ENCODE measurements at regions not wholly inside any gene's neighbourhood (a gene's known extent, or its start where the extent isn't known, plus 50 kb on each side); places are given as distances from the start of the nearest gene placed in this dataset.

DNA sequence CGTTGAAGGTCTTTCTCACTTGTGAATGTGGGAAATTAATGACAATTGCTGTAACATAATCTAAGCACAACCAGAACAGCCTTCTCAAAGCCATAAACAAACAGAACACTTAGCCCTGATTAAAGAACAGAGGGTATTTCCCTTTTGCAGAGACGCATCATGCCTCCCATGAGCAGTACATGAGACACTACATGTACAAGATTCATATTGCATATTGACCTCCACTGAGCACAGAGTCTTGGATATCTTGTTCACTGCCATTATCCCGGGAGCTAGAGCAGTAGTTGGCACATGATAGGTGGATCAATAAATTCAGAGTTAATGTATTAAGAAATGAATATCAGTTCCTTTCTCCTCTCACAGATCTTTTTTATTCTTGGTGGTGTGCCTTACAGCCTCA, 1194.3 kb upstream of the TENM4 start:
- Histone ChIP-seq H3K4me3 (ENCODE audit: low read depth, low read length) (no peak overlapping the region), H3K27me3 (ENCODE audit: control insufficient read depth, insufficient read depth, low read length) (no peaks in the 10 kb centered on the region), H3K36me3 (ENCODE audit: control insufficient read depth, insufficient read depth, low read length) (no peaks in the 10 kb centered on the region)
- TF ChIP-seq, protein P1, sequence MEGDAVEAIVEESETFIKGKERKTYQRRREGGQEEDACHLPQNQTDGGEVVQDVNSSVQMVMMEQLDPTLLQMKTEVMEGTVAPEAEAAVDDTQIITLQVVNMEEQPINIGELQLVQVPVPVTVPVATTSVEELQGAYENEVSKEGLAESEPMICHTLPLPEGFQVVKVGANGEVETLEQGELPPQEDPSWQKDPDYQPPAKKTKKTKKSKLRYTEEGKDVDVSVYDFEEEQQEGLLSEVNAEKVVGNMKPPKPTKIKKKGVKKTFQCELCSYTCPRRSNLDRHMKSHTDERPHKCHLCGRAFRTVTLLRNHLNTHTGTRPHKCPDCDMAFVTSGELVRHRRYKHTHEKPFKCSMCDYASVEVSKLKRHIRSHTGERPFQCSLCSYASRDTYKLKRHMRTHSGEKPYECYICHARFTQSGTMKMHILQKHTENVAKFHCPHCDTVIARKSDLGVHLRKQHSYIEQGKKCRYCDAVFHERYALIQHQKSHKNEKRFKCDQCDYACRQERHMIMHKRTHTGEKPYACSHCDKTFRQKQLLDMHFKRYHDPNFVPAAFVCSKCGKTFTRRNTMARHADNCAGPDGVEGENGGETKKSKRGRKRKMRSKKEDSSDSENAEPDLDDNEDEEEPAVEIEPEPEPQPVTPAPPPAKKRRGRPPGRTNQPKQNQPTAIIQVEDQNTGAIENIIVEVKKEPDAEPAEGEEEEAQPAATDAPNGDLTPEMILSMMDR (IDR thresholded peaks at IDR 0.05; ENCODE audit: insufficient read depth, low read depth, low read length): no peak
- ChIA-PET CTCF (interaction anchor here (0.6 kb wide), 1 partner anchor 23 kb away, joined by 4 read pairs; no protein-coding TSS in a partner anchor), POLR2A (no interaction called here)
- DNase-seq (ENCODE audit: low read depth): no peak

DNA sequence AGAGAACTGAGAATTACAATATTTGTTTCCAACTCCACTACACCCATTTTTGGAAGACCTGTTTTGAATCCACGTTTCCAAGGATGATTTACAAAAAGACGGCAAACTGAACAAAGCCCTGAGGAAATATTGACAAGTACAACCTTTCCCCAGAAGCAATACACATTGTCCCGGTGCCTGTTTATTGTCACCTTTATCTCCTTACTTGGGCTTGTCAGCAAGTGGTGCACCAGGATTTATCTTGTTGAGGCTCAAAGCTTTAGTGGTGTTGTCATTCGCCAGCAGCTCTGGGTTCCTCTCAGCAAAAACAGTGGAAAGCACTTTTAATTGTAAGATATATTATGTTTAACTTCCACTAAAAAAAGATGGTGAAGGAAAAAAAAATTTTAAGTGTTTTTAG, 1191.9 kb upstream of the TENM4 start:
- ChIA-PET POLR2A (no interaction called here), CTCF (no interaction called here)
- TF ChIP-seq, protein P1 (IDR thresholded peaks at IDR 0.05; ENCODE audit: insufficient read depth, low read depth, low read length): no peak

DNA sequence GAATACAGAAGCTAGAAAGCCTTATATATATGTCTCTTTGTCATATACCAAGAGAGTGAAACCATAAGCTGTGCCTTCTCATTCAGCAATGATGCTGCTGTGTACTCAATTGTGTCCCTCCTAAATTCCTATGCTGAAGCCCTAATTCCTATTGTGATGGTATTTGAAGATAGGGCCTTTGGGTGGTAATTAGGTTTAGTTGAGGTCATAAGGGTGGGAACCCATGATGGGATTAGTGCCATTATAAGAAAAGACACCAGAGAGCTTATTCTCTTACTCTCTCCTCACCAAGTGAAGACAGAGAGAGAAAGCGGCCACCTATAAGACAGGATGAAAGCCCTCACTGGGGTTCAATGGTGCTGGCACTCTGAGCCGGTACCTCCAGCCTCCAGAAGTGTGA, 1191.3 kb upstream of the TENM4 start:
- no peak overlapping the region for H3K4me3 ChIP-seq (ENCODE audit: low read depth, low read length)
- DNase-seq (ENCODE audit: low read depth): no peak
- H3K36me3 ChIP-seq (ENCODE audit: control insufficient read depth, insufficient read depth, low read length): no peaks in the 10 kb centered on the region
- no peaks in the 10 kb centered on the region for H3K27me3 ChIP-seq (ENCODE audit: control insufficient read depth, insufficient read depth, low read length)
- POLR2A ChIA-PET: no interaction called here
- CTCF ChIA-PET: interaction anchor here (0.6 kb wide), 1 partner anchor 934 kb away, joined by 3 read pairs; no protein-coding TSS in a partner anchor
- TF ChIP-seq, protein P1 (IDR thresholded peaks at IDR 0.05; ENCODE audit: insufficient read depth, low read depth, low read length): no peak

More for the DNA sequence above, 1191.9 kb upstream of the TENM4 start:
- Histone ChIP-seq H3K27me3 (ENCODE audit: control insufficient read depth, insufficient read depth, low read length) (no peaks in the 10 kb centered on the region), H3K36me3 (ENCODE audit: control insufficient read depth, insufficient read depth, low read length) (no peaks in the 10 kb centered on the region), H3K4me3 (ENCODE audit: low read depth, low read length) (no peak overlapping the region)
- no peak for DNase-seq (ENCODE audit: low read depth)

DNA sequence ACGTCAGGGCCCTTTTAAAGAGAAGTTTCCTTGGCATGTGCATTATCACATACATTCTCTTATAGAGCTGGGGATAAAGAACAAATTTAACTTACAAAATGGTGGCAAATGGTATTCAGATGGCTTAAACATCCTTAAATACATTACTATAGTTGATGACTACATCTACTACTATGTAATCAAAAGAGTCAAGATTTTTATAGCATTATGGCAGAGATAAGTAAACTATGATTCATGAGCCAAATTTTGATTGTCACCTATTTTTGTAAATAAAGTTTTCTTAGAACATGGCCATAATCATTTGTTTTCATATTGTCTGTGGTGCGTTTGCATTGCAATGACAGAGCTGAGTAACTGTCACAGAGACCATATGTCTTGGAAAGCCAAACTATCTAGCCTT, 1188.6 kb upstream of the TENM4 start:
- TF ChIP-seq, protein P1 (IDR thresholded peaks at IDR 0.05; ENCODE audit: insufficient read depth, low read depth, low read length): no peak
- Histone ChIP-seq H3K27me3 (ENCODE audit: control insufficient read depth, insufficient read depth, low read length) (no peaks in the 10 kb centered on the region), H3K4me3 (ENCODE audit: low read depth, low read length) (no peak overlapping the region), H3K36me3 (ENCODE audit: control insufficient read depth, insufficient read depth, low read length) (no peaks in the 10 kb centered on the region)
- DNase-seq (ENCODE audit: low read depth): no peak
- CTCF ChIA-PET: no interaction called here
- POLR2A ChIA-PET: no interaction called here

DNA sequence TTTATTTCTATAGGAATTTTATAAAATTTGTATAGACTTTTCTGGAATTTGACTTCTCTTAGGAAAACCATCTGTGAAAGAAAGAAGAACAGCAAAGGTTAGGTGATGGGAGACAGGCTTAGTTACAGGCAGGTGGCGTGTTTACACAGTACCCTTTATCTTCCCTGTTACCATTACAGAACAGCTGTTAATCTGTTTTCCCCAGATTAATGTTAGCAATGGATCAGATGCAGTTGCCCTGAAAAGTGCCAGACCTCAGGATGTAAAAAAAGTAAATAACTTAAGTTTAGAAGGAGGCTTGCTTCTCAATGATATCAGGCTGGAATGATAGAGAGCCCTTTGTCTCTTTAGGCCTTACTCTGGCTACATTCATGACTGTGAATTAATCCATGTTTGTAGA, 1186.5 kb upstream of the TENM4 start:
- ChIA-PET POLR2A (no interaction called here), CTCF (no interaction called here)
- DNase-seq (ENCODE audit: low read depth): no peak
- TF ChIP-seq, protein P1 (IDR thresholded peaks at IDR 0.05; ENCODE audit: insufficient read depth, low read depth, low read length): no peak
- Histone ChIP-seq H3K27me3 (ENCODE audit: control insufficient read depth, insufficient read depth, low read length) (no peaks in the 10 kb centered on the region), H3K4me3 (ENCODE audit: low read depth, low read length) (no peak overlapping the region), H3K36me3 (ENCODE audit: control insufficient read depth, insufficient read depth, low read length) (no peaks in the 10 kb centered on the region)
